H9 (cell line): ENCODE measurements at regions not wholly inside any gene's neighbourhood (a gene's known extent, or its start where the extent isn't known, plus 50 kb on each side); places are given as distances from the start of the nearest gene placed in this dataset.
A peak's percentile ranks its signal among the peaks of the same experiment; 100 is the strongest.

Source experiments
- DNase-seq: peaks from one replicate; pipeline ENCODE4 v3.0.0-alpha.2; 2017
- H2AFZ ChIP-seq: one replicate; pipeline ENCODE4 v1.6.1; 2013; ENCODE audit warnings: mild to moderate bottlenecking, low read length, control low read depth, moderate library complexity
- H2AK5ac ChIP-seq: 2 replicates; pipeline ENCODE4 v1.6.1; 2013; ENCODE audit warnings: low read length, control low read depth, mixed read lengths; ENCODE audit not compliant: insufficient read length
- H2BK120ac ChIP-seq: one replicate; pipeline ENCODE4 v1.6.1; 2013; ENCODE audit warnings: low read depth, mild to moderate bottlenecking, low read length, control low read depth, inconsistent platforms; ENCODE audit not compliant: poor library complexity, severe bottlenecking
- H2BK12ac ChIP-seq: 2 replicates; pipeline ENCODE4 v1.6.1; 2013; ENCODE audit warnings: low read length, control low read depth, mixed read lengths, low read depth; ENCODE audit not compliant: insufficient read length
- H2BK15ac ChIP-seq: 2 replicates; pipeline ENCODE4 v1.6.1; 2013; ENCODE audit warnings: low read depth, low read length, control low read depth
- H2BK20ac ChIP-seq: one replicate; pipeline ENCODE4 v1.6.1; 2013; ENCODE audit warnings: low read depth, mild to moderate bottlenecking, low read length, control low read depth, inconsistent platforms; ENCODE audit not compliant: poor library complexity, severe bottlenecking
- H2BK5ac ChIP-seq: 2 replicates; pipeline ENCODE4 v1.6.1; 2013; ENCODE audit warnings: low read length, control low read depth, mixed read lengths; ENCODE audit not compliant: insufficient read length
- H3K14ac ChIP-seq: 2 replicates; pipeline ENCODE4 v1.6.1; 2013; ENCODE audit warnings: low read length, control low read depth; ENCODE audit not compliant: insufficient read depth
- H3K18ac ChIP-seq: 2 replicates; pipeline ENCODE4 v1.6.1; 2013; ENCODE audit warnings: low read depth, mild to moderate bottlenecking, mixed read lengths, low read length, control low read depth; ENCODE audit not compliant: insufficient read length
- H3K23ac ChIP-seq: 2 replicates; pipeline ENCODE4 v1.6.1; 2013; ENCODE audit warnings: low read length, control low read depth, mixed read lengths, low read depth; ENCODE audit not compliant: insufficient read length
- H3K23me2 ChIP-seq: 2 replicates; pipeline ENCODE4 v1.6.1; 2013; ENCODE audit warnings: low read depth, mild to moderate bottlenecking, mixed read lengths, low read length, control low read depth; ENCODE audit not compliant: insufficient read length, poor library complexity, severe bottlenecking
- H3K27ac ChIP-seq: 2 replicates; pipeline ENCODE4 v1.5.1; 2013; ENCODE audit warnings: low read length, control low read depth, mixed read lengths, low read depth; ENCODE audit not compliant: insufficient read length
- H3K27me3 ChIP-seq: 2 replicates; pipeline ENCODE4 v1.6.1; 2013; ENCODE audit warnings: low read length, control low read depth, inconsistent platforms; ENCODE audit not compliant: insufficient read depth
- H3K4ac ChIP-seq: 2 replicates; pipeline ENCODE4 v1.6.1; 2013; ENCODE audit warnings: low read depth, mild to moderate bottlenecking, control low read depth, inconsistent platforms, low read length, moderate library complexity
- H3K4me1 ChIP-seq: 2 replicates; pipeline ENCODE4 v1.6.1; 2013; ENCODE audit warnings: low read length, control low read depth, inconsistent platforms; ENCODE audit not compliant: insufficient read depth
- H3K4me2 ChIP-seq: 2 replicates; pipeline ENCODE4 v1.6.1; 2013; ENCODE audit warnings: low read length, control low read depth, mixed read lengths; ENCODE audit not compliant: insufficient read length, insufficient read depth
- H3K56ac ChIP-seq: 2 replicates; pipeline ENCODE4 v1.6.1; 2013; ENCODE audit warnings: low read depth, mild to moderate bottlenecking, mixed read lengths, low read length, control low read depth; ENCODE audit not compliant: insufficient read length
- H3K79me1 ChIP-seq: 2 replicates; pipeline ENCODE4 v1.6.1; 2013; ENCODE audit warnings: low read depth, mild to moderate bottlenecking, moderate library complexity, low read length, control low read depth, inconsistent platforms; ENCODE audit not compliant: insufficient read depth, poor library complexity, severe bottlenecking
- H3K79me2 ChIP-seq: 2 replicates; pipeline ENCODE4 v1.6.1; 2013; ENCODE audit warnings: low read length, control low read depth, inconsistent platforms; ENCODE audit not compliant: insufficient read depth
- H3K9ac ChIP-seq: 2 replicates; pipeline ENCODE4 v1.6.1; 2013; ENCODE audit warnings: low read length, control low read depth, mixed read lengths; ENCODE audit not compliant: insufficient read length; ENCODE audit errors: extremely low read depth
- H3K9me3 ChIP-seq: one replicate; pipeline ENCODE4 v1.6.1; 2013; ENCODE audit warnings: low read depth, low read length, inconsistent platforms; ENCODE audit not compliant: control insufficient read depth
- H3T11ph ChIP-seq: one replicate; pipeline ENCODE4 v1.6.1; 2013; ENCODE audit warnings: mild to moderate bottlenecking, low read length, control low read depth, inconsistent platforms
- H4K20me1 ChIP-seq: one replicate; pipeline ENCODE4 v1.6.1; 2013; ENCODE audit not compliant: control insufficient read depth, insufficient read length, insufficient read depth
- H4K5ac ChIP-seq: 2 replicates; pipeline ENCODE4 v1.6.1; 2013; ENCODE audit warnings: low read depth, mild to moderate bottlenecking, mixed read lengths, low read length, control low read depth; ENCODE audit not compliant: insufficient read length
- H4K8ac ChIP-seq: replicated peaks from 2 replicates; pipeline ENCODE4 v1.6.1; 2013; ENCODE audit warnings: low read length, control low read depth, mixed read lengths, low read depth; ENCODE audit not compliant: insufficient read length
- H4K91ac ChIP-seq: 2 replicates; pipeline ENCODE4 v1.6.1; 2013; ENCODE audit warnings: low read depth, mild to moderate bottlenecking, moderate library complexity, mixed read lengths, low read length, control low read depth; ENCODE audit not compliant: insufficient read length
- H3K27ac Mint-ChIP-seq, 3 experiments: 2 replicates in 2 of 3; 3 replicates in 1 of 3; pipeline ENCODE4 v1.8.0; 2020 to 2021; ENCODE audit warnings: mixed read lengths in 3 of 3, mild to moderate bottlenecking in 1 of 3, moderate library complexity in 1 of 3
- H3K27me3 Mint-ChIP-seq: 2 replicates; pipeline ENCODE4 v1.8.0; 2021; ENCODE audit warnings: low read depth, mild to moderate bottlenecking, moderate library complexity, mixed read lengths
- H3K36me3 Mint-ChIP-seq, 3 experiments: 2 replicates in 2 of 3; 3 replicates in 1 of 3; pipeline ENCODE4 v1.8.0; 2020 to 2021; ENCODE audit warnings: low read depth in 3 of 3, mixed read lengths in 3 of 3; ENCODE audit not compliant: insufficient read depth in 1 of 3
- H3K4me1 Mint-ChIP-seq, 2 experiments: 2 replicates each; pipeline ENCODE4 v1.8.0; 2020; ENCODE audit warnings: mixed read lengths in 2 of 2
- H3K4me3 Mint-ChIP-seq, 2 experiments: 2 replicates in 1 of 2; 3 replicates in 1 of 2; pipeline ENCODE4 v1.8.0; 2020 to 2021; ENCODE audit warnings: mild to moderate bottlenecking in 2 of 2, mixed read lengths in 2 of 2, moderate library complexity in 1 of 2
- H3K9me3 Mint-ChIP-seq, 2 experiments: 2 replicates in 1 of 2; 3 replicates in 1 of 2; pipeline ENCODE4 v1.8.0; 2020; ENCODE audit warnings: mild to moderate bottlenecking in 2 of 2, mixed read lengths in 2 of 2, moderate library complexity in 1 of 2
- WGBS: extraction: QIAGEN DNeasy Blood & Tissue Kit; methylation state at CpG from one replicate; pipeline ENCODE4 v1.1.7; 2013; ENCODE audit warnings: missing lambda C conversion rate, low lambda C conversion rate, mixed read lengths; ENCODE audit not compliant: insufficient read length; ENCODE audit errors: extremely low coverage; 5-methylcytosine and 5-hydroxymethylcytosine counted together
- TF ChIP-seq, protein P1 (sequence below): fragments of 200-600 bp; sonication (generic); conservative IDR thresholded peaks from 3 replicates; pipeline ENCODE4 v1.8.0; 2021; ENCODE audit warnings: antibody characterized with exemption, mild to moderate bottlenecking

DNA sequence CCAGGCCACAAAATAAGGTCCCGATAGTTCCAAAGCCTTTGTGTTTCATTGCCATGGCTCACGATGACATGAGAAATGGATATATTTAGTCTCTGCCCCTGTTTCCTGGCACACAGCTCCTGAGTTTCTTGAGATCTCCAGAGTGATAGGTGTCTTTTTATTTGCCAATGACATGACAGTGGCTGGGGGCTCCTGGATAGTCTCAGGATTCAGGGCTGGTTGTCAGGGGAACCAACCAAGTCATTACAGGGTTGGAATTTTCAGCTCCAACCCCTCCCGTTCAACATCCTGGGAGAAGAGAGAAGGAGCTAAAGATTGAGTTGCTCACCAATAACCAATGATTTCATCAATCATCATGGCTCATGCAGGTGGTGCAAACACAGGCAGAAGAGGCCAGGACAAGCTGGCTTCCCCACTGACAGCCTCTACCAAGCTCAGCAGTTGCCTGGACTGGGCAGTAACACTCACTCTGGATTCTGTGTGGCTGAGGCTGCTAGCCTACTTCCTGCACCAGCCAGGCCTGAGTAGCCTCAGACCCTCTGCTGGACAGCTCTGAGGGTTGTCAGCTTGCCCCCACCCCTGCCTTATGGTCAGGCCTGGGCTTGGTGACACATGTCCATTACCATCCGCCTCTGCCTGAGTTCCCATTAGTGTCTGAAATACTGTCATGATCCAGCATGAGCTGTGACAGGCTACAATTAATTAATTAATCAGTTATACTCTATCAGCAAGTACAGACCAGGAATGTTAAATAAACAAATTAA lies 534.4 kb upstream of the CDH5 start:
- no peak overlapping the region for H3T11ph ChIP-seq
- H3K4me2 ChIP-seq, result no peak overlapping the region
- H3K79me2 ChIP-seq, result no peaks in the 10 kb centered on the region
- H3K23ac ChIP-seq, result no peak overlapping the region
- Mint-ChIP-seq H3K9me3 (no peaks in the 10 kb centered on the region), H3K27ac (no peak overlapping the region), H3K4me3 (no peak overlapping the region), H3K27me3 (peaks cover 2% of the 10 kb centered on the region), H3K36me3 (no peaks in the 10 kb centered on the region), H3K4me1 (peaks cover 0 to 5% of the 10 kb centered on the region in 2 experiments; a peak in 1 of 4 replicates)
- H2BK20ac ChIP-seq, result no peak overlapping the region
- H2BK5ac ChIP-seq, result no peak overlapping the region
- no peak overlapping the region for H3K27ac ChIP-seq
- no peaks in the 10 kb centered on the region for H3K4me1 ChIP-seq
- no peak overlapping the region for H2BK12ac ChIP-seq
- no peak overlapping the region for H3K14ac ChIP-seq
- no peaks in the 10 kb centered on the region for H4K20me1 ChIP-seq
- no peaks in the 10 kb centered on the region for H3K9me3 ChIP-seq
- H3K18ac ChIP-seq, result no peak overlapping the region
- H3K56ac ChIP-seq, result no peak overlapping the region
- DNase-seq, result no peak
- H4K91ac ChIP-seq, result peak overlapping the region; percentile 14
- H2BK15ac ChIP-seq, result no peak overlapping the region; the same call in 1 of the 2 replicates
- no CpG with 5 or more reads among the region's 4 CpGs for WGBS
- H4K5ac ChIP-seq, result no peak overlapping the region
- H2BK120ac ChIP-seq, result no peak overlapping the region
- H3K4ac ChIP-seq, result no peak overlapping the region
- H3K9ac ChIP-seq, result no peak overlapping the region
- TF ChIP-seq, protein P1, sequence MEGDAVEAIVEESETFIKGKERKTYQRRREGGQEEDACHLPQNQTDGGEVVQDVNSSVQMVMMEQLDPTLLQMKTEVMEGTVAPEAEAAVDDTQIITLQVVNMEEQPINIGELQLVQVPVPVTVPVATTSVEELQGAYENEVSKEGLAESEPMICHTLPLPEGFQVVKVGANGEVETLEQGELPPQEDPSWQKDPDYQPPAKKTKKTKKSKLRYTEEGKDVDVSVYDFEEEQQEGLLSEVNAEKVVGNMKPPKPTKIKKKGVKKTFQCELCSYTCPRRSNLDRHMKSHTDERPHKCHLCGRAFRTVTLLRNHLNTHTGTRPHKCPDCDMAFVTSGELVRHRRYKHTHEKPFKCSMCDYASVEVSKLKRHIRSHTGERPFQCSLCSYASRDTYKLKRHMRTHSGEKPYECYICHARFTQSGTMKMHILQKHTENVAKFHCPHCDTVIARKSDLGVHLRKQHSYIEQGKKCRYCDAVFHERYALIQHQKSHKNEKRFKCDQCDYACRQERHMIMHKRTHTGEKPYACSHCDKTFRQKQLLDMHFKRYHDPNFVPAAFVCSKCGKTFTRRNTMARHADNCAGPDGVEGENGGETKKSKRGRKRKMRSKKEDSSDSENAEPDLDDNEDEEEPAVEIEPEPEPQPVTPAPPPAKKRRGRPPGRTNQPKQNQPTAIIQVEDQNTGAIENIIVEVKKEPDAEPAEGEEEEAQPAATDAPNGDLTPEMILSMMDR, result no peak
- H3K27me3 ChIP-seq, result no peaks in the 10 kb centered on the region
- no peak overlapping the region for H2AK5ac ChIP-seq
- no peaks in the 10 kb centered on the region for H3K79me1 ChIP-seq
- H3K23me2 ChIP-seq, result no peaks in the 10 kb centered on the region
- no peak overlapping the region for H2AFZ ChIP-seq
- H4K8ac ChIP-seq, result no peak overlapping the region
